ENCODE measurements at regions not wholly inside any gene's neighbourhood (a gene's known extent, or its start where the extent isn't known, plus 50 kb on each side); places are given as distances from the start of the nearest gene placed in this dataset.

DNA sequence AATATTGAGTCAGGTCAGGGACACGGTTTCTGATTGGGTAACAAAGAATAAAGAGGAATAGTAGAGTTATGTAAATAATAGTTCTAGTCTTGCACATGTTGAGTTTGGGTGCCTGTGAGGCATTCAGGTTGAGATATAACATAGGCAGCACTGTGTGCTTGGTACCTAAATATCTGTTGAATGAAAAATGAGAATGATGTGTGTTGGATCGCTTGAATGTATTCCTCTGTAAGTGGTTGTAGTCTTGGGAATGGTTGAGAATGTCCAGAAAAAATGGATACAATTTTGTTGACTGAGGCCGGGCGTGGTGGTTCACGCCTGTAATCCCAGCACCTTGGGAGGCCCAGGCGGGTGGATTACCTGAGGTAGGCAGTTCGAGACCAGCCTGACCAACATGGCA, 116.3 kb upstream of the HNRNPU start:
- CTCF ChIA-PET = no interaction called here
- no peak for DNase-seq (ENCODE audit: extremely low spot score)
- TF ChIP-seq ARNT (IDR thresholded peaks at IDR 0.05) = no peak
- TF ChIP-seq ZNF384 (IDR thresholded peaks at IDR 0.05) = no peak
- no peak for TF ChIP-seq SUZ12 (IDR thresholded peaks at IDR 0.05)
- TF ChIP-seq FOXK2 (IDR thresholded peaks at IDR 0.05) = no peak
- no peak for TF ChIP-seq FOXM1 (IDR thresholded peaks at IDR 0.05; ENCODE audit: borderline replicate concordance)
- POLR2A ChIA-PET = interaction anchor here (1.5 kb wide), 1 partner anchor 146 kb away, joined by 3 read pairs; no protein-coding TSS in a partner anchor

- no peak for TF ChIP-seq CTBP1 (IDR thresholded peaks at IDR 0.05; ENCODE audit: borderline replicate concordance)
- TF ChIP-seq, protein P1, sequence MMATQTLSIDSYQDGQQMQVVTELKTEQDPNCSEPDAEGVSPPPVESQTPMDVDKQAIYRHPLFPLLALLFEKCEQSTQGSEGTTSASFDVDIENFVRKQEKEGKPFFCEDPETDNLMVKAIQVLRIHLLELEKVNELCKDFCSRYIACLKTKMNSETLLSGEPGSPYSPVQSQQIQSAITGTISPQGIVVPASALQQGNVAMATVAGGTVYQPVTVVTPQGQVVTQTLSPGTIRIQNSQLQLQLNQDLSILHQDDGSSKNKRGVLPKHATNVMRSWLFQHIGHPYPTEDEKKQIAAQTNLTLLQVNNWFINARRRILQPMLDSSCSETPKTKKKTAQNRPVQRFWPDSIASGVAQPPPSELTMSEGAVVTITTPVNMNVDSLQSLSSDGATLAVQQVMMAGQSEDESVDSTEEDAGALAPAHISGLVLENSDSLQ (IDR thresholded peaks at IDR 0.05) = no peak
- no peak for TF ChIP-seq FOXA1 (IDR thresholded peaks at IDR 0.05)
- TF ChIP-seq ELF4 (IDR thresholded peaks at IDR 0.05) = no peak
- TF ChIP-seq SUZ12 (IDR thresholded peaks at IDR 0.05) = no peak
- TF ChIP-seq SP1 (IDR thresholded peaks at IDR 0.05) = no peak
- TF ChIP-seq ARNT (IDR thresholded peaks at IDR 0.05) = no peak
- no peak for TF ChIP-seq L3MBTL2 (conservative IDR thresholded peaks at IDR 0.05)
- no peak for TF ChIP-seq BHLHE40 (IDR thresholded peaks at IDR 0.05; ENCODE audit: borderline replicate concordance)
- TF ChIP-seq LEF1 (IDR thresholded peaks at IDR 0.05; ENCODE audit: borderline replicate concordance) = no peak
- no peak for TF ChIP-seq HDGF (IDR thresholded peaks at IDR 0.05; ENCODE audit: borderline replicate concordance)
- TF ChIP-seq TARDBP (IDR thresholded peaks at IDR 0.05) = no peak
- no peak for TF ChIP-seq ZNF384 (IDR thresholded peaks at IDR 0.05)
- ChIA-PET CTCF (interaction anchor here (2.3 kb wide), 1 partner anchor 68 kb away, joined by 5 read pairs; no protein-coding TSS in a partner anchor), POLR2A (interaction anchor here (1.1 to 1.3 kb wide), 3 partner anchors 43 to 140 kb away, joined by 3 to 4 read pairs (median 3); no protein-coding TSS in a partner anchor)
- DNase-seq (ENCODE audit: extremely low spot score) = no peak
Measured at GRCh38 chr1:244974550-244974949, 110.2 kb upstream of the HNRNPU start.

- DNase-seq (ENCODE audit: extremely low spot score) = no peak
- TF ChIP-seq SP1 (IDR thresholded peaks at IDR 0.05) = no peak
- ChIA-PET POLR2A (interaction anchor here (1.1 kb wide), 1 partner anchor 43 kb away, joined by 3 read pairs; no protein-coding TSS in a partner anchor), CTCF (interaction anchor here (2.3 kb wide), 1 partner anchor 69 kb away, joined by 5 read pairs; no protein-coding TSS in a partner anchor)
Measured at GRCh38 chr1:244974106-244974505, 109.8 kb upstream of the HNRNPU start.

GRCh38 chr1:244971552-244972216, 107.3 kb upstream of the HNRNPU start:
- ChIA-PET POLR2A (interaction anchor here (0.8 to 6.0 kb wide), 16 partner anchors 11 to 344 kb away, joined by 3 to 129 read pairs (median 4); partner anchors contain the start of genes COX20 and HNRNPU), CTCF (interaction anchor here (0.7 to 1.8 kb wide), 2 partner anchors 16 to 71 kb away, joined by 3 to 8 read pairs; no protein-coding TSS in a partner anchor)
- DNase-seq (ENCODE audit: extremely low spot score) = no peak
- TF ChIP-seq ARNT (IDR thresholded peaks at IDR 0.05) (no peak), NFRKB (IDR thresholded peaks at IDR 0.05) (no peak), ZNF384 (IDR thresholded peaks at IDR 0.05) (peak; percentile 65; the same call in 1 of the 2 replicates), TARDBP (IDR thresholded peaks at IDR 0.05) (no peak), FOXA1 (IDR thresholded peaks at IDR 0.05) (no peak), FOXK2 (IDR thresholded peaks at IDR 0.05) (peak; percentile 79; the same call in 1 of the 2 replicates)

DNA sequence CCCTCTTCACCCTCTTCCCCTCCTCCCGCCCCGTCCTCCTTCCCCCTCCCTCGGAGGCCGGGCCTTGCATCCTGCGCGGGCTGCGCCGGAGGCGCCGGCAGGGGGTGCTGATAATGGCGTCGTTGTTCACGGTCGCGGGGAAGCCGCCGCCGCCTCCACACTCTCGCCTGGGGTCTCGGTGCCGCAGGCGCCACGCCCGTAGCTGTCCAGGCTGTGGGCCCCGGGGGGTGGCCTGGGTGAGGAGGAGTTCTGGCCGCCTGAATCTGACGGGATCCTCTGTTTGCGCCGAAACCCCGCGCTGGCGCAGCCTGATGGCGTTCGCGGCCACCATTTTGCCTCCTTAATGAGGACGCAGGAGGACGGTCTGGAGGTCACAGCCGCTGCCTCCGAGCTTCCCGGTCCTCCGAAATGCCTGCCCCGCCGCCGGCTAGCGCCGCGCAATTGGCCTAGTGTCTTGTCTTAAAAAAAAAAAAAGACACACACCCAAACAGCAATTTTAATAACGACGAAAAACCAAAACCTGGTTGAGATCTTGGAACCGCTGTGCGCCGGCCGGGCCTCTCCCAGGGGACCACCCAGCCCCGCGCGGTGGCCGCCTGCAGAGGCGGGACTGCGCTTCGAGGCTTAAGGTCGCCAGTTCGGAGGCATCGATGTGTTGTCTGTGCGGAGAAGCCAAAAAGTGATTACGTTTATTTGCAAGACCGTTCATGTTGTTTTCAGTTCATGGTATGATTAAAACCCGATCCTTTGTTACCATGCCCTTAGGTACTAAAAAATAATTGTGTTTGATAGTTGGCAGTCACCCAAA, 106.6 kb upstream of the HNRNPU start:
- peak; percentile 83 for DNase-seq (ENCODE audit: extremely low spot score)
- ChIA-PET POLR2A (interaction anchor here (0.8 to 6.0 kb wide), 16 partner anchors 11 to 343 kb away, joined by 3 to 129 read pairs (median 4); partner anchors contain the start of genes COX20 and HNRNPU), CTCF (interaction anchor here (0.7 to 1.8 kb wide), 2 partner anchors 15 to 72 kb away, joined by 3 to 8 read pairs; no protein-coding TSS in a partner anchor)
- TF ChIP-seq L3MBTL2 (conservative IDR thresholded peaks at IDR 0.05) = peak; percentile 86
- no peak for TF ChIP-seq SUZ12 (IDR thresholded peaks at IDR 0.05)
- peak; percentile 96 for TF ChIP-seq NFRKB (IDR thresholded peaks at IDR 0.05)
- no peak for TF ChIP-seq FOXA1 (IDR thresholded peaks at IDR 0.05)
- no peak for TF ChIP-seq FOXK2 (IDR thresholded peaks at IDR 0.05)
- TF ChIP-seq, protein P1 (IDR thresholded peaks at IDR 0.05) = no peak
- TF ChIP-seq CTBP1 (IDR thresholded peaks at IDR 0.05; ENCODE audit: borderline replicate concordance) = peak; percentile 73; the same call in 1 of the 2 replicates
- no peak for TF ChIP-seq BHLHE40 (IDR thresholded peaks at IDR 0.05; ENCODE audit: borderline replicate concordance)
- TF ChIP-seq ZNF384 (IDR thresholded peaks at IDR 0.05) = no peak
- TF ChIP-seq HDGF (IDR thresholded peaks at IDR 0.05; ENCODE audit: borderline replicate concordance) = no peak
- peak; percentile 91; the same call in 1 of the 2 replicates for TF ChIP-seq LEF1 (IDR thresholded peaks at IDR 0.05; ENCODE audit: borderline replicate concordance)
- peak; percentile 48 for TF ChIP-seq ELF4 (IDR thresholded peaks at IDR 0.05)
- peak; percentile 74 for TF ChIP-seq FOXM1 (IDR thresholded peaks at IDR 0.05; ENCODE audit: borderline replicate concordance)
- TF ChIP-seq SP1 (IDR thresholded peaks at IDR 0.05) = no peak
- TF ChIP-seq ARNT (IDR thresholded peaks at IDR 0.05) = peak; percentile 74
- peak; percentile 69; the same call in 1 of the 2 replicates for TF ChIP-seq TARDBP (IDR thresholded peaks at IDR 0.05)

DNA sequence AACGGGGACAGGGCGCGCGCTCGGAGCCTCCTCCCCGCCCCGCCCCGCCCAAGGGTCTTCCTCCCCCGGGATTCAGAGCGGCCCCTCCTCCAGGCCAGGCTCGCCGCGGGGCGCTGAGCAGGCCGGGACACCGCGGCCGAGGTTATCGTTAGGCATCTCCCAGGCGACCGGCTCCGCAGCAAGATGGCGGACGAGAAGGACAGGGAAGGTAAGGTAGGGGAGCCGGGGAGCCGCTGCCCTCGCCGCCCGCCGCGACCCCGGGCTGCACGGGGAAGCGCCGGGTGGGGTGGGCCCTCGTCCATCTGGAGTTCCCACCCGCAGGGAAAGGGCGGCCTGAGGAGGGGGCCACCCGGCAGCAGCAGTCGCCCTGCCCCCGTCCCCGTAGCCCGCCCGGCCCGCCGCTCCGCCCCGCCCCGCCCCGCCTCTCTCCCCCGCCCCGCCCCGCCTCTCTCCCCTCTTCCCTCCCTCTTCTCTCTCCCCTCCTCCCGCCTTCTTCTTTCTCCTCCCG, 105.9 kb upstream of the HNRNPU start:
- ChIA-PET POLR2A (interaction anchor here (0.7 to 6.0 kb wide), 22 partner anchors 12 to 342 kb away, joined by 3 to 129 read pairs (median 4); partner anchors contain the start of genes COX20 and HNRNPU), CTCF (no interaction called here)

More for the DNA sequence above, 105.9 kb upstream of the HNRNPU start:
- TF ChIP-seq, protein P1 (IDR thresholded peaks at IDR 0.05) = no peak
- TF ChIP-seq L3MBTL2 (conservative IDR thresholded peaks at IDR 0.05) (no peak), ARNT (IDR thresholded peaks at IDR 0.05) (no peak), LEF1 (IDR thresholded peaks at IDR 0.05; ENCODE audit: borderline replicate concordance) (no peak), SUZ12 (IDR thresholded peaks at IDR 0.05) (no peak), FOXA1 (IDR thresholded peaks at IDR 0.05) (no peak), BHLHE40 (IDR thresholded peaks at IDR 0.05; ENCODE audit: borderline replicate concordance) (no peak), FOXK2 (IDR thresholded peaks at IDR 0.05) (no peak), SP1 (IDR thresholded peaks at IDR 0.05) (no peak), TARDBP (IDR thresholded peaks at IDR 0.05) (no peak), ZNF384 (IDR thresholded peaks at IDR 0.05) (no peak)
- DNase-seq (ENCODE audit: extremely low spot score) = peak; percentile 68

Measured in HEK293T (cell line).